ENCODE measurements at regions not wholly inside any gene's neighbourhood (a gene's known extent, or its start where the extent isn't known, plus 50 kb on each side); places are given as distances from the start of the nearest gene placed in this dataset.

GRCh38 chr4:175999944-176000343, 65.7 kb upstream of the WDR17 start:
- no peaks in the 10 kb centered on the region for H3K27me3 ChIP-seq
- intact Hi-C loops (cut with DNase I) = no loop called here
- TF ChIP-seq, protein P1, sequence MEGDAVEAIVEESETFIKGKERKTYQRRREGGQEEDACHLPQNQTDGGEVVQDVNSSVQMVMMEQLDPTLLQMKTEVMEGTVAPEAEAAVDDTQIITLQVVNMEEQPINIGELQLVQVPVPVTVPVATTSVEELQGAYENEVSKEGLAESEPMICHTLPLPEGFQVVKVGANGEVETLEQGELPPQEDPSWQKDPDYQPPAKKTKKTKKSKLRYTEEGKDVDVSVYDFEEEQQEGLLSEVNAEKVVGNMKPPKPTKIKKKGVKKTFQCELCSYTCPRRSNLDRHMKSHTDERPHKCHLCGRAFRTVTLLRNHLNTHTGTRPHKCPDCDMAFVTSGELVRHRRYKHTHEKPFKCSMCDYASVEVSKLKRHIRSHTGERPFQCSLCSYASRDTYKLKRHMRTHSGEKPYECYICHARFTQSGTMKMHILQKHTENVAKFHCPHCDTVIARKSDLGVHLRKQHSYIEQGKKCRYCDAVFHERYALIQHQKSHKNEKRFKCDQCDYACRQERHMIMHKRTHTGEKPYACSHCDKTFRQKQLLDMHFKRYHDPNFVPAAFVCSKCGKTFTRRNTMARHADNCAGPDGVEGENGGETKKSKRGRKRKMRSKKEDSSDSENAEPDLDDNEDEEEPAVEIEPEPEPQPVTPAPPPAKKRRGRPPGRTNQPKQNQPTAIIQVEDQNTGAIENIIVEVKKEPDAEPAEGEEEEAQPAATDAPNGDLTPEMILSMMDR (IDR thresholded peaks at IDR 0.05) = no peak
- no peak for TF ChIP-seq POLR2A (IDR thresholded peaks at IDR 0.05)
- no peaks in the 10 kb centered on the region for H3K36me3 ChIP-seq (replicated peaks in 1 of 2; ENCODE audit: insufficient read depth in 1 of 2, low read depth in 2 of 2)
- DNase-seq (no peak), ATAC-seq (no peak)
- H3K27ac ChIP-seq = no peak overlapping the region
- no peaks in the 10 kb centered on the region for H3K9me3 ChIP-seq
- H3K4me3 ChIP-seq = no peak overlapping the region
- 80 to 86% methylated on average over 2 of the region's 2 CpGs for WGBS, 2 donors
- H3K4me1 ChIP-seq = peaks cover 17% of the 10 kb centered on the region

DNA sequence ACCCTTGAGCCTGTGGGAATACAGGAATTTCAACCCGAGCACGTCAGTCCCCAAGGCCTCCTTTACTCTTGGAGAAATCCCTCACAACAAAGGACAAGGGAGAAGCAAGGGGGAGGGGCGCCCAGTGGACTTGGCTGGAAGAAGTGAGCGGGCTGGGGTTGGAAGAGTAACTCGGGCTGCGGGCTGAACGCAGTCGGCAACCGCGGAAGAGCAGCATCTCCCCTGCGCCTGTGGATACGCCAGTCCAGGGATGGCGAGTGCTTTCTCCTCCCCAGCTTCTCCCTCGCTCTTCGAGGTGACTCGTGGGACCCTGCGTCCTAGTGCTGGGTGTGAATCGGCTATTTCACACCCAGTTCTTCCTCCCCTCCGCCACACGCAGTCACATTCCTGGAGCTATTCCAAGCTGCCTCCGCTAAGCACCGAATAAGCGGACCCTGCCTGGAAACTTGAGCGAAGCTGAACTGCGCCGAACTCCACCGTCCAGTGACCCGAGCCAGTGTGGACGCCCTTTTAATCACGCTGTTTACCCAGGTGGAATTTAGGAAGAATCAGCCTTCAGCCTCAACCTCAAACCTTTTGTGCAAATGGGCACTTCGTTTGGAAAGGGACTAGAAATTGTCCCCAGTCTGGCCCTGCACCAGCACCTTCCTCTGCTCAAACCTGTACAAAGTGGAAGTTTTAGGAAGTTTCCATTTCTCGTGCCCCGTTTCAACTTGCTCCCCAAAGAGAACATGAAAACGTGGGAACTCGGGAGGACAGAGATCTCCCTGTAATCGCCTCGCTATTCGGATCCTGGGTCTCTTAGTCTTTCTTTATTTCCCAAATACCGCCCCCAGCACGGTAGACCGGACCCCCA, 64.3 kb upstream of the WDR17 start:
- H3K27me3 ChIP-seq = no peaks in the 10 kb centered on the region
- peak overlapping the region; percentile 12 to 33 for H3K4me3 ChIP-seq
- no peak overlapping the region for H3K27ac ChIP-seq
- peaks cover 17% of the 10 kb centered on the region for H3K4me1 ChIP-seq
- DNase-seq = peak; percentile 6 to 51 (median 22)
- intact Hi-C loops (cut with DNase I) = no loop called here
- TF ChIP-seq, protein P1 (IDR thresholded peaks at IDR 0.05) = no peak
- no peak for TF ChIP-seq POLR2A (IDR thresholded peaks at IDR 0.05)
- H3K9me3 ChIP-seq = no peaks in the 10 kb centered on the region
- no peaks in the 10 kb centered on the region for H3K36me3 ChIP-seq (replicated peaks in 1 of 2; ENCODE audit: insufficient read depth in 1 of 2, low read depth in 2 of 2)
- WGBS, 2 donors = 2% methylated on average over 32 to 41 of the region's 41 CpGs
- ATAC-seq = peak; percentile 45

- peak; percentile 68 for ATAC-seq
- WGBS, 2 donors = 0% methylated on average over 28 to 44 of the region's 44 CpGs
- Histone ChIP-seq H3K36me3 (replicated peaks in 1 of 2; ENCODE audit: insufficient read depth in 1 of 2, low read depth in 2 of 2) (no peaks in the 10 kb centered on the region), H3K4me3 (peak overlapping the region; percentile 12 to 33), H3K9me3 (no peaks in the 10 kb centered on the region), H3K4me1 (peaks cover 17% of the 10 kb centered on the region), H3K27me3 (no peaks in the 10 kb centered on the region), H3K27ac (no peak overlapping the region)
- TF ChIP-seq POLR2A (IDR thresholded peaks at IDR 0.05) = no peak
- TF ChIP-seq, protein P1 (IDR thresholded peaks at IDR 0.05) = no peak
- DNase-seq = peak; percentile 15 to 63 (median 34)
- intact Hi-C loops (cut with DNase I) = no loop called here
These were observed 63.5 kb upstream of the WDR17 start for GRCh38 chr4:176002007-176002613.

DNA sequence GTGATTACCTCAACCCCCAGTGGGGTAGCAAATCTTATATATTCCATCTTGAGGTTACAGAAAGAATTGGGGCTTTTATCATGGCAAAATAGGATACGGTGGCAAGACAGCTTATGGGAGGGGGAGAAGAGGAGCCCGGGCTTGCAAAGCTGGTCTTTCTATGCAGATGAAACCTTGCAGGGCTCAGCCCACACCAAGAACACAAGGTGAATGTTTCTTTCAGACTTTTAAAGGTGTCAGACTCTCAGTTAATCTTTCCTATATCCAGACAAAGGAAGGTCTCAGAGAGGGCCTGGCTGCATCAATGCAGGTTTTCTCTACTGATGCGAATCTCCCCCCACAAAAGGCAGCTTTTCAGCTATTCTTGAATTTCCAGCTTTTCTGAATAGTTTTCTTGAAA, 59.9 kb upstream of the WDR17 start:
- H3K4me3 ChIP-seq = no peak overlapping the region
- 42 to 43% methylated on average over 3 of the region's 3 CpGs for WGBS, 2 donors
- intact Hi-C loops (cut with DNase I) = no loop called here

More for the DNA sequence above, 59.9 kb upstream of the WDR17 start:
- H3K36me3 ChIP-seq (replicated peaks in 1 of 2; ENCODE audit: insufficient read depth in 1 of 2, low read depth in 2 of 2) = no peaks in the 10 kb centered on the region
- no peak for TF ChIP-seq POLR2A (IDR thresholded peaks at IDR 0.05)
- TF ChIP-seq, protein P1 (IDR thresholded peaks at IDR 0.05) = no peak
- ATAC-seq (no peak), DNase-seq (no peak)
- no peaks in the 10 kb centered on the region for H3K27me3 ChIP-seq
- no peaks in the 10 kb centered on the region for H3K9me3 ChIP-seq
- no peak overlapping the region for H3K27ac ChIP-seq
- peaks cover 17% of the 10 kb centered on the region for H3K4me1 ChIP-seq
